HCT116 (cell line): ENCODE measurements at regions not wholly inside any gene's neighbourhood (a gene's known extent, or its start where the extent isn't known, plus 50 kb on each side); places are given as distances from the start of the nearest gene placed in this dataset.

Experiments used
- ATAC-seq: fragments of 200-7000 bp; cut with Tn5 transposase; 2 replicates; pipeline ENCODE4 v1.9.1; 2020; ENCODE audit warnings: mild to moderate bottlenecking, moderate library complexity
- BruUV-seq: library from RNA; stranded (reverse); fragments of 400-500 nt; replicated peaks from 2 replicates; lab custom pipeline; 2021; lab: Mats Ljungman, UMichigan
- CTCF ChIA-PET: fragments of 300-600 bp; sonication (Branson Sonifier 250); formaldehyde crosslinking; loops from one replicate; lab custom pipeline; 2021; ENCODE audit warnings: antibody characterized with exemption; lab: Charles Lee
- POLR2A ChIA-PET: fragments of 300-600, 350-600 bp; sonication (Branson Sonifier 250); formaldehyde crosslinking; loops from one replicate; lab custom pipeline; 2021; ENCODE audit warnings: antibody characterized with exemption; lab: Charles Lee
- RAD21 ChIA-PET, 2 experiments: fragments of 300-600 bp; sonication (Branson Sonifier 250); formaldehyde crosslinking; loops; one replicate each; lab custom pipeline; 2023; ENCODE audit warnings: low total read pairs in 2 of 2; ENCODE audit not compliant: uncharacterized antibody in 2 of 2, unreplicated experiment in 2 of 2, low non-redundant PET in 1 of 2; lab: Charles Lee
- DNase-seq: peaks from one replicate; pipeline ENCODE4 v3.0.0-alpha.2; 2010; ENCODE audit warnings: low read depth, low spot score
- H2AFZ ChIP-seq: fragments of 200-600 bp; shearing (Covaris generic), sonication (generic); 2 replicates; pipeline ENCODE4 v1.6.1; 2017; ENCODE audit warnings: low read depth, mixed run types, mixed read lengths, antibody characterized with exemption, low read length; ENCODE audit not compliant: poor library complexity, severe bottlenecking
- H3K27ac ChIP-seq: 2 replicates; pipeline ENCODE4 v1.5.1; 2012; ENCODE audit warnings: low read depth, low read length
- H3K27me3 ChIP-seq: fragments of 200-600 bp; sonication (generic); 2 replicates; pipeline ENCODE4 v1.6.1; 2016; ENCODE audit warnings: mixed run types, low read length, mixed read lengths; ENCODE audit not compliant: insufficient read depth
- H3K36me3 ChIP-seq, 2 experiments: fragments of 200-500 bp in 1 of 2; fragments of 200-600 bp in 1 of 2; sonication (Bioruptor generic) in 1 of 2; sonication (generic) in 1 of 2; 2 replicates each; pipeline versions ENCODE4 v1.5.1 to v1.6.1; 2014 to 2016; ENCODE audit warnings: low read length in 2 of 2, inconsistent platforms in 1 of 2, mixed read lengths in 1 of 2, mixed run types in 1 of 2; ENCODE audit not compliant: insufficient read depth in 2 of 2, control insufficient read depth in 1 of 2
- H3K4me1 ChIP-seq, 2 experiments: fragments of 200-600 bp in 1 of 2; sonication (generic) in 1 of 2; 2 replicates each; pipeline versions ENCODE4 v1.5.1 to v1.6.1; 2012 to 2017; ENCODE audit warnings: low read length in 2 of 2, inconsistent platforms in 1 of 2, mild to moderate bottlenecking in 1 of 2, mixed read lengths in 1 of 2, mixed run types in 1 of 2, moderate library complexity in 1 of 2; ENCODE audit not compliant: insufficient read depth in 2 of 2, control insufficient read depth in 1 of 2
- H3K4me2 ChIP-seq: fragments of 200-600 bp; sonication (generic); 2 replicates; pipeline ENCODE4 v1.6.1; 2017; ENCODE audit warnings: mixed run types, low read length, mixed read lengths
- H3K4me3 ChIP-seq, 2 experiments: fragments of 200-600 bp in 1 of 2; sonication (generic) in 1 of 2; replicated peaks in 1 of 2; 2 replicates each; pipeline ENCODE4 v1.5.1; 2011 to 2016; ENCODE audit warnings: low read length in 2 of 2, control low read depth in 1 of 2, low read depth in 1 of 2, mild to moderate bottlenecking in 1 of 2, mixed read lengths in 1 of 2, mixed run types in 1 of 2
- H3K79me2 ChIP-seq: fragments of 200-600 bp; sonication (generic); 2 replicates; pipeline ENCODE4 v1.6.1; 2017; ENCODE audit warnings: mild to moderate bottlenecking, mixed run types, low read length, moderate library complexity, mixed read lengths; ENCODE audit not compliant: insufficient read depth
- H3K9ac ChIP-seq: fragments of 200-600 bp; sonication (generic); 2 replicates; pipeline ENCODE4 v1.6.1; 2016; ENCODE audit warnings: low read length, mixed read lengths
- H3K9me2 ChIP-seq: fragments of 200-600 bp; sonication (generic), shearing (Covaris generic); 2 replicates; pipeline ENCODE4 v1.6.1; 2017; ENCODE audit warnings: mixed run types, mild to moderate bottlenecking, moderate library complexity; ENCODE audit not compliant: insufficient read depth
- H3K9me3 ChIP-seq, 2 experiments: fragments of 200-500 bp in 1 of 2; fragments of 200-600 bp in 1 of 2; sonication (Bioruptor generic) in 1 of 2; sonication (generic) in 1 of 2; 2 replicates each; pipeline ENCODE4 v1.6.1; 2014 to 2017; ENCODE audit warnings: low read length in 2 of 2, mixed read lengths in 2 of 2, inconsistent platforms in 1 of 2, low read depth in 1 of 2, mild to moderate bottlenecking in 1 of 2, mixed run types in 1 of 2, moderate library complexity in 1 of 2; ENCODE audit not compliant: control insufficient read depth in 1 of 2, insufficient read depth in 1 of 2
- H4K20me1 ChIP-seq: fragments of 200-600 bp; sonication (generic), shearing (Covaris generic); 2 replicates; pipeline ENCODE4 v1.6.1; 2017; ENCODE audit warnings: mixed run types, mild to moderate bottlenecking, moderate library complexity; ENCODE audit not compliant: insufficient read depth
- CBX3 ChIP-seq: IDR thresholded peaks from 2 replicates; pipeline ENCODE4 v1.6.1; 2012; ENCODE audit warnings: low read depth
- EGR1 ChIP-seq: IDR thresholded peaks from 2 replicates; pipeline ENCODE4 v1.6.1; 2012; ENCODE audit warnings: low read depth
- ELF1 ChIP-seq: IDR thresholded peaks from 2 replicates; pipeline ENCODE4 v1.6.1; 2012; ENCODE audit warnings: low read depth, borderline replicate concordance
- EZH2 ChIP-seq: fragments of 200-600 bp; sonication (generic); IDR thresholded peaks from 2 replicates; pipeline ENCODE4 v1.6.1; 2017; ENCODE audit warnings: antibody characterized with exemption, mixed run types
- EZH2phosphoT487 ChIP-seq: fragments of 200-600 bp; IDR thresholded peaks from 2 replicates; pipeline ENCODE4 v1.6.1; 2018; ENCODE audit warnings: antibody characterized with exemption, borderline replicate concordance
- FOSL1 ChIP-seq: IDR thresholded peaks from 2 replicates; pipeline ENCODE4 v1.6.1; 2012; ENCODE audit warnings: low read depth
- JUND ChIP-seq: IDR thresholded peaks from 2 replicates; pipeline ENCODE4 v1.6.1; 2012
- POLR2A ChIP-seq: IDR thresholded peaks from 2 replicates; pipeline ENCODE4 v1.7.0; 2011; ENCODE audit warnings: borderline replicate concordance; ENCODE audit not compliant: insufficient read depth, insufficient read length; ENCODE audit errors: extremely low read depth
- POLR2AphosphoS5 ChIP-seq: IDR thresholded peaks from 2 replicates; pipeline ENCODE4 v1.6.1; 2011; ENCODE audit warnings: mild to moderate bottlenecking, low read depth, low read length, moderate library complexity
- RAD21 ChIP-seq: IDR thresholded peaks from 2 replicates; pipeline ENCODE4 v1.6.1; 2012; ENCODE audit warnings: low read depth, mild to moderate bottlenecking
- REST ChIP-seq: IDR thresholded peaks from 2 replicates; pipeline ENCODE4 v1.6.1; 2012; ENCODE audit warnings: low read depth
- SRF ChIP-seq: IDR thresholded peaks from 2 replicates; pipeline ENCODE4 v1.6.1; 2012; ENCODE audit warnings: low read depth
- TCF7L2 ChIP-seq: IDR thresholded peaks from 2 replicates; pipeline ENCODE4 v1.7.0; 2011; ENCODE audit warnings: borderline replicate concordance, inconsistent platforms; ENCODE audit not compliant: insufficient read depth, insufficient read length; ENCODE audit errors: extremely low read depth
- YY1 ChIP-seq: IDR thresholded peaks from 2 replicates; pipeline ENCODE4 v1.6.1; 2011; ENCODE audit warnings: low read length, low read depth, moderate library complexity, mild to moderate bottlenecking; ENCODE audit not compliant: insufficient replicate concordance; ENCODE audit errors: extremely low read depth
- intact Hi-C: fragments of 100-400 bp; cut with micrococcal nuclease; formaldehyde crosslinking; loops from 2 replicates; pipeline ENCODE4 v1.10.0; 2022
- TF ChIP-seq, protein P1 (sequence below): IDR thresholded peaks from 2 replicates; pipeline ENCODE4 v1.6.1; 2012
- TF ChIP-seq, protein P2 (sequence below): IDR thresholded peaks from 2 replicates; pipeline ENCODE4 v1.6.1; 2012

DNA sequence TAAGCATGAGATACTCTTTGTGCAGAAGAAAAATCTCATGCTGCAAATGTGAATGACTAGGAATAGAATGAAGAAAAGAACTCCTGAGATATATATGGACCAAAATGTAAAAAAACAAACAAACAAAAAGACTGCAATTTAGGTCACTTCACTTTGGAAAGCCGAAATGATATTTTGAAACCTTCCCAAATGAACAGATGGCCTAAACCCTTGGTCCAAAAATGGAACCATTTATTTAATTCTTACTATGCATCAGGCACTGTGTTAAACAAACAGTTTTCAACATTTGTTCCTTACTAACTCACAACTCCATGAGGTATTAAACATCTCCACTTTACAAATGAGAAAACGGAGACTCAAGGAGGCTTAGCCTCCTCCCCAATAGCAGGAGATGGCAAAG, 107.5 kb downstream of the VIP start:
- no peak for ATAC-seq
- H3K79me2 ChIP-seq, result no peaks in the 10 kb centered on the region
- H3K4me2 ChIP-seq, result no peak overlapping the region
- H3K4me3 ChIP-seq, result no peak overlapping the region
- H3K36me3 ChIP-seq, result no peaks in the 10 kb centered on the region
- H3K27me3 ChIP-seq, result peaks cover 52% of the 10 kb centered on the region
- H3K27ac ChIP-seq, result no peak overlapping the region
- H3K9ac ChIP-seq, result no peak overlapping the region
- BruUV-seq, result no TSS peak
- no peaks in the 10 kb centered on the region for H4K20me1 ChIP-seq
- CTCF ChIA-PET, result no interaction called here
- no peak for DNase-seq
- H2AFZ ChIP-seq, result no peak overlapping the region
- no peaks in the 10 kb centered on the region for H3K4me1 ChIP-seq
- H3K9me3 ChIP-seq, result no peaks in the 10 kb centered on the region
- TF ChIP-seq SRF, result no peak
- no peak for TF ChIP-seq JUND
- no peak for TF ChIP-seq FOSL1
- TF ChIP-seq, all 23 proteins: peak for 0
- POLR2A ChIA-PET, result no interaction called here
- RAD21 ChIA-PET, result no interaction called here
- H3K9me2 ChIP-seq, result no peaks in the 10 kb centered on the region
- intact Hi-C loops, result no loop called here

GRCh38 chr6:152859225-152859624, 108.6 kb downstream of the VIP start:
- Histone ChIP-seq H3K4me1 (no peaks in the 10 kb centered on the region), H3K27me3 (peaks cover 44% of the 10 kb centered on the region), H3K9me2 (no peaks in the 10 kb centered on the region), H4K20me1 (no peaks in the 10 kb centered on the region), H3K9me3 (no peaks in the 10 kb centered on the region), H3K4me3 (no peak overlapping the region), H3K4me2 (no peak overlapping the region), H3K9ac (no peak overlapping the region), H3K79me2 (no peaks in the 10 kb centered on the region), H3K27ac (no peak overlapping the region), H2AFZ (no peak overlapping the region), H3K36me3 (no peaks in the 10 kb centered on the region)
- BruUV-seq, result no TSS peak
- RAD21 ChIA-PET, result no interaction called here
- CTCF ChIA-PET, result interaction anchor here (1.7 kb wide), 1 partner anchor 8 kb away, joined by 4 read pairs; no protein-coding TSS in a partner anchor
- DNase-seq (no peak), ATAC-seq (no peak)
- POLR2A ChIA-PET, result no interaction called here
- intact Hi-C loops, result no loop called here
- TF ChIP-seq FOSL1, result no peak
- no peak for TF ChIP-seq CBX3
- no peak for TF ChIP-seq TCF7L2
- no peak for TF ChIP-seq EZH2phosphoT487
- no peak for TF ChIP-seq SRF
- TF ChIP-seq JUND, result no peak
- TF ChIP-seq YY1, result no peak
- no peak for TF ChIP-seq EGR1
- no peak for TF ChIP-seq RAD21
- TF ChIP-seq, protein P1, sequence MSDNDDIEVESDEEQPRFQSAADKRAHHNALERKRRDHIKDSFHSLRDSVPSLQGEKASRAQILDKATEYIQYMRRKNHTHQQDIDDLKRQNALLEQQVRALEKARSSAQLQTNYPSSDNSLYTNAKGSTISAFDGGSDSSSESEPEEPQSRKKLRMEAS, result no peak
- no peak for TF ChIP-seq ELF1
- TF ChIP-seq POLR2AphosphoS5, result no peak
- TF ChIP-seq EZH2, result no peak
- TF ChIP-seq POLR2A, result no peak
- no peak for TF ChIP-seq REST
- TF ChIP-seq, protein P2, sequence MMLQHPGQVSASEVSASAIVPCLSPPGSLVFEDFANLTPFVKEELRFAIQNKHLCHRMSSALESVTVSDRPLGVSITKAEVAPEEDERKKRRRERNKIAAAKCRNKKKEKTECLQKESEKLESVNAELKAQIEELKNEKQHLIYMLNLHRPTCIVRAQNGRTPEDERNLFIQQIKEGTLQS, result no peak
